ENCODE measurements at regions not wholly inside any gene's neighbourhood (a gene's known extent, or its start where the extent isn't known, plus 50 kb on each side); places are given as distances from the start of the nearest gene placed in this dataset.

- no peak for TF ChIP-seq CTCF (IDR thresholded peaks at IDR 0.05; ENCODE audit: poor library complexity, severe bottlenecking)
- TF ChIP-seq POLR2AphosphoS5 (IDR thresholded peaks at IDR 0.05): no peak
- TF ChIP-seq EP300 (conservative IDR thresholded peaks at IDR 0.05; ENCODE audit: poor library complexity, severe bottlenecking): no peak
- TF ChIP-seq, protein P1, sequence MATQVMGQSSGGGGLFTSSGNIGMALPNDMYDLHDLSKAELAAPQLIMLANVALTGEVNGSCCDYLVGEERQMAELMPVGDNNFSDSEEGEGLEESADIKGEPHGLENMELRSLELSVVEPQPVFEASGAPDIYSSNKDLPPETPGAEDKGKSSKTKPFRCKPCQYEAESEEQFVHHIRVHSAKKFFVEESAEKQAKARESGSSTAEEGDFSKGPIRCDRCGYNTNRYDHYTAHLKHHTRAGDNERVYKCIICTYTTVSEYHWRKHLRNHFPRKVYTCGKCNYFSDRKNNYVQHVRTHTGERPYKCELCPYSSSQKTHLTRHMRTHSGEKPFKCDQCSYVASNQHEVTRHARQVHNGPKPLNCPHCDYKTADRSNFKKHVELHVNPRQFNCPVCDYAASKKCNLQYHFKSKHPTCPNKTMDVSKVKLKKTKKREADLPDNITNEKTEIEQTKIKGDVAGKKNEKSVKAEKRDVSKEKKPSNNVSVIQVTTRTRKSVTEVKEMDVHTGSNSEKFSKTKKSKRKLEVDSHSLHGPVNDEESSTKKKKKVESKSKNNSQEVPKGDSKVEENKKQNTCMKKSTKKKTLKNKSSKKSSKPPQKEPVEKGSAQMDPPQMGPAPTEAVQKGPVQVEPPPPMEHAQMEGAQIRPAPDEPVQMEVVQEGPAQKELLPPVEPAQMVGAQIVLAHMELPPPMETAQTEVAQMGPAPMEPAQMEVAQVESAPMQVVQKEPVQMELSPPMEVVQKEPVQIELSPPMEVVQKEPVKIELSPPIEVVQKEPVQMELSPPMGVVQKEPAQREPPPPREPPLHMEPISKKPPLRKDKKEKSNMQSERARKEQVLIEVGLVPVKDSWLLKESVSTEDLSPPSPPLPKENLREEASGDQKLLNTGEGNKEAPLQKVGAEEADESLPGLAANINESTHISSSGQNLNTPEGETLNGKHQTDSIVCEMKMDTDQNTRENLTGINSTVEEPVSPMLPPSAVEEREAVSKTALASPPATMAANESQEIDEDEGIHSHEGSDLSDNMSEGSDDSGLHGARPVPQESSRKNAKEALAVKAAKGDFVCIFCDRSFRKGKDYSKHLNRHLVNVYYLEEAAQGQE (IDR thresholded peaks at IDR 0.05; ENCODE audit: borderline replicate concordance): no peak
- TF ChIP-seq SMC3 (conservative IDR thresholded peaks at IDR 0.05; ENCODE audit: poor library complexity): no peak
- TF ChIP-seq EZH2 (IDR thresholded peaks at IDR 0.05; ENCODE audit: borderline replicate concordance, insufficient read depth, low read length, poor library complexity, severe bottlenecking): no peak
- no peak for TF ChIP-seq RAD21 (conservative IDR thresholded peaks at IDR 0.05)
- TF ChIP-seq TAF1 (IDR thresholded peaks at IDR 0.05; ENCODE audit: low read depth): no peak
- no peak for TF ChIP-seq MXI1 (conservative IDR thresholded peaks at IDR 0.05; ENCODE audit: poor library complexity, severe bottlenecking)
These were observed 254.6 kb downstream of the TFEC start for GRCh38 chr7:115775981-115776380.

GRCh38 chr7:115763347-115763746, 267.2 kb downstream of the TFEC start:
- no peak overlapping the region for H3K4me2 ChIP-seq (ENCODE audit: low read length)
- H3K27ac ChIP-seq (ENCODE audit: low read length): no peak overlapping the region
- no peak overlapping the region for H2AFZ ChIP-seq (ENCODE audit: low read depth, low read length)
- H3K9me2 ChIP-seq (ENCODE audit: insufficient read depth, low read length): no peaks in the 10 kb centered on the region
- H3K9me3 ChIP-seq (ENCODE audit: low read length): no peaks in the 10 kb centered on the region
- H3K36me3 ChIP-seq (ENCODE audit: insufficient read depth, low read length): no peaks in the 10 kb centered on the region
- no peak overlapping the region for H3K4me3 ChIP-seq (ENCODE audit: low read length)
- H3F3A ChIP-seq (ENCODE audit: insufficient read depth, low read length, poor library complexity, severe bottlenecking): no peaks in the 10 kb centered on the region
- TF ChIP-seq SMC3 (conservative IDR thresholded peaks at IDR 0.05; ENCODE audit: poor library complexity) (no peak), EZH2 (IDR thresholded peaks at IDR 0.05; ENCODE audit: borderline replicate concordance, insufficient read depth, low read length, poor library complexity, severe bottlenecking) (no peak)
- H3K79me2 ChIP-seq (replicated peaks; ENCODE audit: insufficient read depth, low read length): no peaks in the 10 kb centered on the region
- H3K27me3 ChIP-seq (ENCODE audit: insufficient read depth, low read depth, low read length): no peaks in the 10 kb centered on the region
- no peak overlapping the region for H3K9ac ChIP-seq (ENCODE audit: low read length)
- H4K20me1 ChIP-seq (ENCODE audit: insufficient read depth): no peaks in the 10 kb centered on the region

More at GRCh38 chr7:115775981-115776380, 254.6 kb downstream of the TFEC start:
- H3K9me2 ChIP-seq (ENCODE audit: insufficient read depth, low read length): no peaks in the 10 kb centered on the region
- no peaks in the 10 kb centered on the region for H3K79me2 ChIP-seq (replicated peaks; ENCODE audit: insufficient read depth, low read length)
- H3K4me2 ChIP-seq (ENCODE audit: low read length): no peak overlapping the region
- H3K9me3 ChIP-seq (ENCODE audit: low read length): no peaks in the 10 kb centered on the region
- H2AFZ ChIP-seq (ENCODE audit: low read depth, low read length): no peak overlapping the region
- H4K20me1 ChIP-seq (ENCODE audit: insufficient read depth): no peaks in the 10 kb centered on the region
- H3K27me3 ChIP-seq (ENCODE audit: insufficient read depth, low read depth, low read length): no peaks in the 10 kb centered on the region
- H3K36me3 ChIP-seq (ENCODE audit: insufficient read depth, low read length): no peaks in the 10 kb centered on the region
- H3K27ac ChIP-seq (ENCODE audit: low read length): no peak overlapping the region
- H3K9ac ChIP-seq (ENCODE audit: low read length): no peak overlapping the region
- H3F3A ChIP-seq (ENCODE audit: insufficient read depth, low read length, poor library complexity, severe bottlenecking): no peaks in the 10 kb centered on the region
- H3K4me3 ChIP-seq (ENCODE audit: low read length): no peak overlapping the region

- no peak overlapping the region for H3K4me2 ChIP-seq (ENCODE audit: low read length)
- H3K9me3 ChIP-seq (ENCODE audit: low read length): no peaks in the 10 kb centered on the region
- no peaks in the 10 kb centered on the region for H3K36me3 ChIP-seq (ENCODE audit: insufficient read depth, low read length)
- no peaks in the 10 kb centered on the region for H3F3A ChIP-seq (ENCODE audit: insufficient read depth, low read length, poor library complexity, severe bottlenecking)
- no peaks in the 10 kb centered on the region for H3K9me2 ChIP-seq (ENCODE audit: insufficient read depth, low read length)
- TF ChIP-seq EP300 (conservative IDR thresholded peaks at IDR 0.05; ENCODE audit: poor library complexity, severe bottlenecking) (no peak), EZH2 (IDR thresholded peaks at IDR 0.05; ENCODE audit: borderline replicate concordance, insufficient read depth, low read length, poor library complexity, severe bottlenecking) (no peak)
- no peaks in the 10 kb centered on the region for H4K20me1 ChIP-seq (ENCODE audit: insufficient read depth)
- no peak overlapping the region for H3K9ac ChIP-seq (ENCODE audit: low read length)
- no peaks in the 10 kb centered on the region for H3K79me2 ChIP-seq (replicated peaks; ENCODE audit: insufficient read depth, low read length)
- H3K4me3 ChIP-seq (ENCODE audit: low read length): no peak overlapping the region
- no peak overlapping the region for H3K27ac ChIP-seq (ENCODE audit: low read length)
- no peak overlapping the region for H2AFZ ChIP-seq (ENCODE audit: low read depth, low read length)
- H3K27me3 ChIP-seq (ENCODE audit: insufficient read depth, low read depth, low read length): no peaks in the 10 kb centered on the region
These were observed 272.5 kb downstream of the TFEC start for GRCh38 chr7:115758025-115758424.

Data from neural cell (in vitro differentiated cells).